ENCODE measurements at regions not wholly inside any gene's neighbourhood (a gene's known extent, or its start where the extent isn't known, plus 50 kb on each side); places are given as distances from the start of the nearest gene placed in this dataset.
"Not testable (repeated sequence)": the region's sequence is repeated elsewhere in the genome, so short reads cannot be mapped to it uniquely, and the experiment has no call there.

DNA sequence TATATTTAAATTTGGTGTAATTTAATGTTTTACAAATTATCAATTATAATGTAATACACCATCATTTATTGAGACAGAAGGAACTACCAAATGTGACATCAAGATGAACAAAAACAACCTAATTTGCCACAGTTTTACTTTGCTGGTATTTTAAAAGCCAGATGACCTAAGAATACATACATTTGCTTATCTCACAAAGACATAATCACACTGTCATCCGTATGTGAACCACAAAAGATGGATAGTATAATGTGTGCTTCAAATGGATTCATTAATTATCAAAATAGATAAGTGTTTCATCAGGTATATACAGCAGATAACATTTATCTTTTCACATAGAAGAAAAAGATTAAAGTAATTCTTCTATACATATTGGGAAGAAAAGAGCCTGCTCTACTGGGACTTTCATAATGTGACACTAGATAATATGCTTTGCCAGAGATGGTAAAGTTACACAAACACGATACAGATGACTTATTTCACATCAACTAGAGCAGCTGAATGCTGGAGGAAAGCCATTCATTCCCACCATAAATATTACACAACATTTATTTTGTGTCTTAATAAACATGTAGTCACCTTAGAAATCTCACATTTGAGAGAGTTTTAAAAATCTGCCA lies 278.5 kb downstream of the ISL1 start:
- no peak for ATAC-seq

DNA sequence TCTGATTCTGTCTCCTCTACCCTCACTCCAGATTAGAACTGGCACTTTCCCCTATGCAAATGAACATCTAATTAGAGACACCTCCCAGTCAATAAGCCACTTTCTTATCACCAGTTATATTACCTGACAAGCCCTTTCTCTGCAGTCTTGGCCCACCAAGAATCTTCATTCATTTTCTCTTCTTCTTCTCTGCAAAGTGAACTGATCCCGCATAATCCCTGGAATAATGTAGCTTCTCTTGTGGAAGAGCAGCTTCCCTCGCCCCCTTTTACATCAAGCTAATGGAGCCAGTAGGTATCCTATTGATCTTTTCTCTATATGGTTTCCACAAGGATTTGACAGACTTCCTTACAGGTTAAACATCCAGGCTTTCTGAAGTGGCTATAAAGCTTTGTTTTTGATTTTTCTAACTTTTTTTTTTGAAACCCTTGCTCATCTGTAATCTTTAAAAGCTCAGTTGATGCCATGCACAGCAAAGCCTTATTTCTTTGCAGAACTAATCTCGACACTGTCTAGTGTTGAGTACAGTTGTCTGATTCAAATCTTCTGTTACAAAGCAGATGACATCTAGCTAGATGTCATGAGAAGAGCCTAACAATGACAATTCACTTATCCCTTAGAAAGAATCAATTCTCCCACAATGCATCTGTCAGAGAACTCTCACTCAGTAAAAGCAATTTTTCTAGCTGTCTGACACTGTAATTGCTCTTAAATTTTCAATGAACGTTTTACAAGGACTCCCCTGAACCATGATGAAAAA lies 281.4 kb downstream of the ISL1 start:
- ATAC-seq, result no peak

DNA sequence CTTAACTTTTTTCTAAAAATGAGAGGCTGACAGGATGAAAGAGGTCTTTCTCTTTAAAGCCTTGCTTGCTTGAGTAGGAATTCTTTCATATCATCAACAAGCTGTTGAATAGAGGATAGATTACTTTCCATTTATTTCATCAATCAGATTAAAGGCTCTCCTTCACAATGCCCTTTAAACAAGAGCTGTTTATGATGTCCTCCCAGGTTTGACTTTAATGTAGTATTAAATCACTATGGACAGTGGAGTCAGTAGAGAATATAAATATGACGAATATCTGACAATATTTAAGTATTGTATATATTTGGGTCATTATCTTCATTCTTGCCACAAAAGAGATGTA lies 282.0 kb downstream of the ISL1 start:
- no peak for ATAC-seq

DNA sequence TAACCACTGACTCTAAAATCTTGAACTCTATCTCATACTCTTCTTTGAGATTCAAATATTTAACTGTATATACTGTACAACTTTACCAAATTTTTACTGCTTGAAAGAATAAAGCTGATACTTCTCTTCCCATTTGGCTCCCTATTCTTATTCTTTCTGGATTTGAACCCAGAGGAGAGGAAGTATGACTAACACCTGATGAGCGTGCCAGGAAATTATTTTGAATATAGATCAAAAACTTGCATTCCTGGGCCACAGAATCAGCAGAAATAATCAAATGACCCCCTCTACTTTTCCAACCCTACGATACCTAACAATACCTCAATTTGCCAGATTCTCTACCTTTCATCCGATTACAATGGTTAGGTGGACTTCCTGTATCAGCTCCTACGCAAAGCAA lies 285.8 kb downstream of the ISL1 start:
- no peak for ATAC-seq

DNA sequence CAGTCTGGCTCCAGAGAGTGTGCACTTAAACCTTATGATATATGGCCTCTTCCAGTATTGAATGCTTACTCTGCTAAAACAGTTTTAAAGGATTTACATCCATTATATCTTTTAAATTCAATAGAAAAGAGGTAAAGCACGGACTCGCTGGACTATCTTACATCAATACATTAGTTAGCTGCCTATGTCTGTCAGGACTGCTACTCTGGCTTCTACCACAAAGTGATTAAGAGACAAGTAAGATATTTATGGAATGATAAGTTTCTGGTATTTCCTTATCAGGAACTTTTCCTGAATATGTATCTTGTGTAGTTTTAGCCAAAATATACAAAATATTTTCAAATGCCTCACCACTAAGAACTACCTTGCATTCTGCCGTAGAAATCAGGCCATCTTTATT lies 295.1 kb downstream of the ISL1 start:
- ATAC-seq, result no peak

DNA sequence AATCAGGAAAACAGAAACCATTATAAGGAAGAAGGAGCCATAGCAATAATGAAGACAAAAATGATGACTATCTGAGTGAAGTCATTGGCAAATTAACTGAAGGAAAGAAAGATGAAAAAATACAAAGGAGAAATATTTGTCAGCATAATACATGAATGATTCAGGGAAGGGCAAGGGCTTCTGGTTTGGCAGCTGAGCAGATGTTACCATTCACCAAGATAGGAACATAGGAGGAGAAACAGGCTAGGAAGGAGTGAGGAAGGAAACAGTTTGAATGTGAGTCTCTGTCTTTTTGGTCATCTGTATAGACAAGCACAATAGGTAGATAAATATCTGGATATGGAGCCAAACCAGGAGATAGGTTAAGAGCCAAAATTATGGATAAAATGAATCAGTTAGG lies 296.0 kb downstream of the ISL1 start:
- ATAC-seq, result no peak

DNA sequence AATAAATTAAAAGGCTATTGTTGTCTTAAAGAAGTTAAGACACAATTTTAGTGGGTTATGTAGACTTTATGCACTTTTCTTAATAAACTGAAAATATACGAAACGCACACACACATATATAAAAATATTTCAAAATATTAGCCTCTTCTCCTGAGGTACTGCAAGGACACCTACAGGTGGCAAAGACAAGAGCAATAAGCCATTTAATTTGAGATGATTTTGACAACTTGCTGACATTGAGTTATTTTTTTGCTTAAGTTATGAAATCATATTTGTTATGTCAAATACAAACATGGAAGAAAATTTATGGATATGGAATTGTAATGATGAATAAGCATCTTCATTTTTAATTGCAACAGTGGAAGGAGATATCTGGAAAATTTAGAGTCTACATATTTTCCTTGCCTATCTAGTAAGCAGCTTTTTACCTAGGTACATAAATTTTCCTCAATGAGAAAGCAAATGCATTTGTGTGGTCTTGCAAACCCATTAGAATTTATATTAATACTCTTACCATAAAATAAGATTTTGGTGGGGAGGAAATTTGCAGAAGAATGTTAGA lies 301.6 kb downstream of the ISL1 start:
- ATAC-seq, result no peak

DNA sequence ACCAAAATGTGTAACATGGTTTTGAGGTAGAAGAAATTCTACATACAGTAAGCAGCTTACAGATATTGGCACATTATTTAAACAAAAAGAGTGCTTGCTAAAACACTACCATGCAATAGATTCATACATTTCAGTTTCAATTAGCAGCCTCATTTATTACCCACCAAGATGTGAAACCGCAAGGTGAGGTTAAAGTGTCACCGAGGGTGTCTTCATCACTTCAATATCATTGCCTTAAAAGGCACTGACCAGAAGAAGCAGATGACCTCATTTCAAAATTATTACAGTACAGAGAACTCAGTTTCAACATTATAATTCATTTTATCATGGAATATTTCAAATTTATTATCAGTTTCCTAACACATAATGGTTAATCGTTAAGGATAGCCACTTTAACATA lies 302.2 kb downstream of the ISL1 start:
- no peak for ATAC-seq

DNA sequence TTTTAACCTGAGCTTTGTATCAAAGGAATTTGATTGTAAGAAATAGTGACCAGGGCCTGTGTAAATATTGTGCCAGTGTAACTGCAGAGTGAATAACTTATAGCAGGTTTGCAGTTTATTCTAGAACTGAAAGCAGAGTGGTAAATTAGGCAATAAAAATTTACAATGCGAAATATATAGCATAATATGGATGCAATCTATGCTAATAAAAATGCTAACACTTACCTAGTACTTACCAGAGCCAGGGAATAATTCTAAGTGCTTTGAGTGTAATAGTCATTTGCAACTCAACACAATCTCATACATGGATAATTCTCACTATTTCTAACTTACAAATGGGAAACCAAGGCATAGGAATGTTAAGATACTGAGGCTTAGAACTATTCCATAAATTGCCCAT lies 303.4 kb downstream of the ISL1 start:
- no peak for ATAC-seq

DNA sequence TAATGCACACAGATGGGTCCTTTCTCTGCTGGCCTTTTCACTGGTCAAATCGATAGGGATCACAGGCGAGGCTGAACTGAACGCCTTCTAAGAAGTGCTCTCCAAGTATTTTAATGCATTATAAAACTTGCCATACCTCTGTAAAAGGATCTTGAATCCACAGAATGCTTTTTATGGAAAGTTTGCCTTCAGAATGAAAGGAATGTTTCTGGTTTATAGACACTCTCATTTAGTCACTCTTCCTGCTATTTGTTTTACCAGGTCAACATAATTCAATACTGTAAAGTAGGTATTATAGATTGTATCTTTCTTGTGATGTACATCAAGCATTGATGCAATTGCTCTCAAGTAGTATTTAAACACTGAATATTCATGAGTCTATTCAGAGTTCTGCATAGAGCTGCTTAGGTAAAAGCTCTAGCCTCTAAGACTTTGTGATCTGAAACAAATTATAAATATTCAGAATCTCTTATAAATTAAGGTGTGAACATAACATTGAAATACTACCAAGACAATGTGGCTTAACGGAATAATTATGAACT lies 308.4 kb downstream of the ISL1 start:
- no peak for ATAC-seq

DNA sequence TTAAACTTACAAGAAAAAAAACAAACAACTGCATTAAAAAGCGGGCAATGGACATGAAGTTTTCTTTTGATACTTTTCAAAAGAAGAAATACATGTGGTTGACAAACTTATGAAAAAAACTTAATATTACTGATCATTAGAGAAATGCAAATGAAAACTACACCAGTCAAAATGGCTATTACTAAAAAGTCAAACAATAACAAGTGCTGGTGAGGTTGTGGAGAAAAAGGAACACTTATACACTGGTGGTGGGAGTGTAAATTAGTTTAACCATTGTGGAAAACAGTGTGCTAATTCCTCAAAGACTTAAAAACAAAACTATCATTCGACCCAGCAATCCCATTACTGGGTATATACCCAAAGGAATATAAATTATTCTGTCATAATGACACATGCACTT lies 311.6 kb downstream of the ISL1 start:
- no peak for ATAC-seq

DNA sequence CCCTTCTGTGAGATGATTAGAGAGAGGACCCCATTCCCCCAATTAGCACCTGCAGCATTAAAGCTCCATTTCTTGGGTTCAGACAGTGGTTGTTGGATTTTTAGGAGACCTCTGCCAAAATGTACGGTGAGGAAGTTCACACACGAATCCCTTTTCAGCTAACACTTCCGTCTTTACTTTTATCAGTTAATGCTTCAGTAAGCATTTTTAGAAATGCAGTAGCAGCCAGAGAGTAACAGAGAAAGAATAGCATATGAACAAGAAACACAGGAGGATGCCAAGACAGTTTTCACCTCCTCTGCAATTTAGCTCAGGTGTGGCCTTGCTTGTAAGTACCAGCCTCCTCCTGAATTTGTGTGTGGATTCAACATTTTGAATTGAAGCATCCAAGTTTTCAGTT lies 312.9 kb downstream of the ISL1 start:
- ATAC-seq, result no peak

DNA sequence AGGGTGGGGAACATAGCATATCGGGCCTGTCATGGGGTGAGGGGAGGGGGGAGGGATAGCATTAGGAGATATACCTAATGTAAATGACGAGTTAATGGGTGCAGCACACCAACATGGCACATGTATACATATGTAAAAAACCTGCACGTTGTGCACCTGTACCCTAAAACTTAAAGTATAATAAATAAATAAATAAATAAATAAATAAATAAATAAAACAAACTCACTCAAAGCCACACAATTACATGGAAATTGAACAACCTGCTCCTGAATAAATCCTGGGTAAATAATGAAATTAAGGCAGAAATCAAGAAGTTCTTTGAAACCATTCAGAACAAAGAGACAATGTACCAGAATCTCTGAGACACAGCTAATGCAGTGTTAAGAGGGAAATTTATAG lies 318.8 kb downstream of the ISL1 start:
- not testable (repeated sequence) for ATAC-seq

DNA sequence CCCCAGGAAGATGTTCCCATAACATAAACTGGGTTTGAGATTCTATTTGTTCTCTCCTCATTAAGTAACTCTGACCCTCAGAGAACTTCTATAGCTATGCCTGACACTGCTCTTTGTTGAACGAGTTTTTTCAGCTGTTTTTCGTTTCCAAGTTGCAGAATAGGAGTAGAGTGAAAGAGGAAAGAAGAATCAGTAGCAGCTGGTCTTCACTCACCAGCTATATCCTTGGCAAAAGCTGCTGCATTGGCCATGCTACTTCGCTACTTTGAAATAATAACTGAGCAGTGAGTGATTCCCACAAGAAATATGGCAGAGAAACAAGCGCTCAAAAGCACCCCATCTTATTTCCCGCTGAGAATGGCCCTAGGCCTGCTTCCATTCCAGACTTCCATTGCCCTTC lies 329.0 kb downstream of the ISL1 start:
- no peak for ATAC-seq

DNA sequence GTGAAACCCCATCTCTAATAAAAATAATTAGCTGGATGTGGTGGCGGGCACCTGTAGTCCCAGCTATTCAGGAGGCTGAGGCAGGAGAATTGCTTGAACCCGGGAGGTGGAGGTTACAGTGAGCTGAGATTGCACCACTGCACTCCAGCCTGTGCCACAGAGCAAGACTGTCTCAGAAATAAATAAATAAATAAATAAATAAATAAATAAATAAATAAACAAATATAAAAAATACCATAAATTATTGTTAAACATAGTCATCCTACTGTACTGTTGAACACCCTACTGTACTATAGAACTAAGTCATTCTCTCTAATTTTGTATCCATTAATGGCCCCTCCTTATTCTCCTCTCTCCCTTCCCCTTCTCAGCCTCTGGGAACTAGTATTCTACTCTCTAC lies 332.2 kb downstream of the ISL1 start:
- not testable (repeated sequence) for ATAC-seq

DNA sequence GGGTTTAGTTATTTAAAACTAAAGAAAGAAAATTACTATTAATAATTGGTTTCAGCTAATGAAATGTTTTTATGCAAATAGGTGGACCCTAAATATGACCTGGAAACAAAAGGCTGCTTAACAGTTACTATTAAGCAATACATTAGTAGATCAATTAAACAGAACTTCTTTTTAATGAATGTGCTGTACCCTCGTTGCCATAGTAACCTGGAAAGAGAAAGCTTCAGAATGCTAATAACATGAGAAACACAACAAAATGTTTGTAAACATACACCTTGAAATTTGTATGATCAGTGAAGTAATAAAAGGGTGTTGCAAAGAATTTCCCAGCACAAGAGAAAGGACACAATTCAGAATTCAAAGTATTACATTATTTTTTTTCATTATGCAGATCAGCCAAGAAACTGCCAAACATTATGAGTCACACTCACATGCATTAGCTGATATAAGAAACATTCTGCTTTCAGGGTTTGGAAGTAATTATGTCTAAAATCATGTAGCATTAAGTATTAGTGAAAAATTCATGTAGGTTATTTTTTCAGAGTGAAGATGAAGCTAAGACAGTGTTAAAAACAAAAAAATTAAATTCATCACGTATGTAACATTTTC lies 348.3 kb downstream of the ISL1 start:
- no peak for ATAC-seq

DNA sequence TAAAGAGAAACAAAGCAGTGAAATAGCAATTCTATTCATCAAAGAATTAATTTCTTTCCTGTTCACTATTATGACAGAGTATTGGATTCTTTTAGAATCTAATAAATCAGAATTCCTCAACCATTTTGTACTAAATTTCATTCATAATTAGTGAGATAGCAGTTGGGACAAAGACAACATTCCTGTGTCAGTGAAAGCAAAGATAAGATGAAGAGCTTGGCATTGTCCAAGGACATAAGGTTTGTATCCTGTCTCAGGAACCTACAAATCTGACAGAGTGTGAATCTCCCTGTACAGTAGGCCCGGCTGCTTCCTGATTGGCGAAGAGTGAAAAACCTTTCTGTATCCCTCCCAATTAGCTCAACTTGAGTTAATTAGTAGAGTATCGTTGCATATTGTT lies 349.1 kb downstream of the ISL1 start:
- ATAC-seq, result no peak

DNA sequence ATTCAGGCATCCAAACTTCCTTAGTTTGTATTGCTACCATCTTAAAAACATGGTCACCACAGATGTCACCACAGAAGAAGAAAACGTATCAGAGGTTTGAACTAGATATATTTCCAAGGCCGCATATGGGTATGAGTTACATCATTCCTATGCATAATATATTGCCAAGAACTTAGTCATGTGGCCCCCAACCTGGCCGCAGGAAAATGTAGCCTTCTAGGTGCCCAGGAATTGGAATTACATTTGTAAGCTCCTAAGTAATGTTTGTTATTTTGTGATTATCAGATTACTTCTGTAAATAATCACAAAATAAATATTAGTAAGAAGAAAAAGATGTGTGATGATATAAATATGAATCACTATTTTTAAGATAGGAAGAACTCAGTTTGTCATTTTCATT lies 351.4 kb downstream of the ISL1 start:
- no peak for ATAC-seq

DNA sequence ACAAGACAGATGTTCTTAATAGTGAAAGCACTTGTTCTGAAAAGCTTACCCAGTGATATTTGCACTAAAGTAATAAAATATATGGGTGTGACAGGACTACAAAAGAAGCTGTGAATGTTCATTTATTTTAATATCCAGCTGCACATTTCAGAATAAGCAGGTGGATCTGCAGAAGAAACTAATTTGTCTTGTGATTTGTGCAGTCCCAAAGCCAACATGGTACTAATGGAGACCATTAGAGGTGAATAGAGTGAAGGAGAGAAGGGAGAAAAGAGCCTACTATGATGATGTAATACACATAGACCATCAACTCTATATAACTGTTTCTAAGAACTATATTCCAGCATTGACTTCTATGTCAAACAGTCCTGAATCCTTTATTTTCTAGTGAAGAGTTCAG lies 362.8 kb downstream of the ISL1 start:
- ATAC-seq, result no peak

DNA sequence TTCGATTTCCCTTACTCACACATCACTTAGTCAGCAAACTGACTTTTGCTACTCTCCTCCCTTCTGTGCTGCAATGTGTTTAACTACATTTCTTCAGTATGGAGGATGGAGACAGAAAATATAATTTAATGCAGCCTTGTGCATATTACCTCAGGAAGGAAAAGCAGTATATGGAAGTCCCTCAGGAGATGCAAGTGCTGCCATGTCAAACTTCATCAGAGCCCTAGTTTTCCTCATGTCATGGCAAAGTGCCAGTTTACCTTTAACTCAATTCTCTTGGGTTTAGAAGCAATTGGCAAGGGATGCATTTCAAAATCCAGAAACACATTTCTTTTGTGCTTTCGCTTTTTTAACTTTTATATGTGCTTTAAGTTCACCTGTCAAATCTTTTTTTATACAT lies 365.4 kb downstream of the ISL1 start:
- no peak for ATAC-seq
